ENCODE measurements at regions not wholly inside any gene's neighbourhood (a gene's known extent, or its start where the extent isn't known, plus 50 kb on each side); places are given as distances from the start of the nearest gene placed in this dataset.
"Not testable (repeated sequence)": the region's sequence is repeated elsewhere in the genome, so short reads cannot be mapped to it uniquely, and the experiment has no call there.

- DNase-seq (ENCODE audit: low spot score) = peak; percentile 81
Observed at GRCh38 chr6:112879920-112880413, 532.8 kb downstream of the RFPL4B start.

GRCh38 chr6:112881027-112881426 is 533.9 kb downstream of the RFPL4B start:
- no peak for DNase-seq (ENCODE audit: low spot score)

GRCh38 chr6:112881828-112882780 is 535.0 kb downstream of the RFPL4B start:
- no peak for DNase-seq (ENCODE audit: low spot score)

GRCh38 chr6:112883095-112883494 is 536.0 kb downstream of the RFPL4B start:
- DNase-seq (ENCODE audit: low spot score) = no peak

GRCh38 chr6:112886415-112886814 is 539.3 kb downstream of the RFPL4B start:
- DNase-seq (ENCODE audit: low spot score) = no peak

- not testable (repeated sequence) for DNase-seq (ENCODE audit: low spot score)
Observed at GRCh38 chr6:112887424-112887823, 540.3 kb downstream of the RFPL4B start.

GRCh38 chr6:112899541-112899940 is 552.4 kb downstream of the RFPL4B start:
- no peak for DNase-seq (ENCODE audit: low spot score)

- DNase-seq (ENCODE audit: low spot score) = no peak
Observed at GRCh38 chr6:112903361-112903760, 556.2 kb downstream of the RFPL4B start.

- DNase-seq (ENCODE audit: low spot score) = no peak
Observed at GRCh38 chr6:112906726-112907125, 559.6 kb downstream of the RFPL4B start.

- DNase-seq (ENCODE audit: low spot score) = no peak
Observed at GRCh38 chr6:112909781-112910180, 562.7 kb downstream of the RFPL4B start.

GRCh38 chr6:112910256-112910655 is 563.1 kb downstream of the RFPL4B start:
- DNase-seq (ENCODE audit: low spot score) = no peak

- DNase-seq (ENCODE audit: low spot score) = no peak
Observed at GRCh38 chr6:112911959-112912358, 564.8 kb downstream of the RFPL4B start.

- DNase-seq (ENCODE audit: low spot score) = no peak
Observed at GRCh38 chr6:112912416-112913101, 565.4 kb downstream of the RFPL4B start.

GRCh38 chr6:112919744-112920143 is 572.6 kb downstream of the RFPL4B start:
- not testable (repeated sequence) for DNase-seq (ENCODE audit: low spot score)

GRCh38 chr6:112920994-112921393 is 573.9 kb downstream of the RFPL4B start:
- DNase-seq (ENCODE audit: low spot score) = no peak

GRCh38 chr6:112923940-112924587 is 576.9 kb downstream of the RFPL4B start:
- no peak for DNase-seq (ENCODE audit: low spot score)

- DNase-seq (ENCODE audit: low spot score) = no peak
Observed at GRCh38 chr6:112925702-112926101, 578.6 kb downstream of the RFPL4B start.

- no peak for DNase-seq (ENCODE audit: low spot score)
Observed at GRCh38 chr6:112927641-112928320, 580.7 kb downstream of the RFPL4B start.

GRCh38 chr6:112929641-112930040 is 582.5 kb downstream of the RFPL4B start:
- no peak for DNase-seq (ENCODE audit: low spot score)

GRCh38 chr6:112931832-112932231 is 584.7 kb downstream of the RFPL4B start:
- DNase-seq (ENCODE audit: low spot score) = no peak

- no peak for DNase-seq (ENCODE audit: low spot score)
Observed at GRCh38 chr6:112933947-112934346, 586.8 kb downstream of the RFPL4B start.
